Astrocyte (in vitro differentiated cells and primary cell): ENCODE measurements at regions not wholly inside any gene's neighbourhood (a gene's known extent, or its start where the extent isn't known, plus 50 kb on each side); places are given as distances from the start of the nearest gene placed in this dataset.

Experiments
- DNase-seq: peaks from one replicate; pipeline ENCODE4 v3.0.0-alpha.2; 2010; ENCODE audit warnings: low read depth
- FAIRE-seq: peaks from 2 replicates; lab custom pipeline; 2011; peaks lifted over from hg19 to GRCh38; lab: Jason Lieb, UNC
- H2AFZ ChIP-seq: 2 replicates; pipeline ENCODE4 v1.6.0; 2012; ENCODE audit warnings: low read depth, low read length, inconsistent platforms
- H3K27ac ChIP-seq: 2 replicates; pipeline ENCODE4 v1.5.1; 2011; ENCODE audit warnings: low read depth, low read length, inconsistent platforms
- H3K27me3 ChIP-seq: 2 replicates; pipeline ENCODE4 v1.6.0; 2011; ENCODE audit warnings: low read length, inconsistent platforms; ENCODE audit not compliant: insufficient read depth
- H3K36me3 ChIP-seq: 2 replicates; pipeline ENCODE4 v1.5.1; 2011; ENCODE audit warnings: low read length, inconsistent platforms; ENCODE audit not compliant: insufficient read depth
- H3K4me1 ChIP-seq: 2 replicates; pipeline ENCODE4 v1.5.1; 2011; ENCODE audit warnings: low read length, inconsistent platforms; ENCODE audit not compliant: insufficient read depth
- H3K4me2 ChIP-seq: 2 replicates; pipeline ENCODE4 v1.6.0; 2012; ENCODE audit warnings: low read length, inconsistent platforms
- H3K4me3 ChIP-seq: 2 replicates; pipeline ENCODE4 v1.5.1; 2011; ENCODE audit warnings: low read depth, mild to moderate bottlenecking, low read length, inconsistent platforms; ENCODE audit not compliant: insufficient read depth
- H3K79me2 ChIP-seq: 2 replicates; pipeline ENCODE4 v1.6.0; 2012; ENCODE audit warnings: mild to moderate bottlenecking, low read length, inconsistent platforms; ENCODE audit not compliant: insufficient read depth
- H3K9ac ChIP-seq: 2 replicates; pipeline ENCODE4 v1.6.0; 2012; ENCODE audit warnings: mild to moderate bottlenecking, low read length, inconsistent platforms
- H3K9me3 ChIP-seq: 2 replicates; pipeline ENCODE4 v1.5.1; 2012; ENCODE audit warnings: low read depth, mild to moderate bottlenecking, low read length, inconsistent platforms; ENCODE audit not compliant: insufficient read depth
- H4K20me1 ChIP-seq: 2 replicates; pipeline ENCODE4 v1.6.0; 2012; ENCODE audit warnings: low read length, inconsistent platforms; ENCODE audit not compliant: insufficient read depth
- H3K27ac Mint-ChIP-seq: one replicate; pipeline ENCODE4 v1.8.0; 2021; ENCODE audit warnings: mild to moderate bottlenecking, mixed read lengths; ENCODE audit not compliant: unreplicated experiment
- H3K27me3 Mint-ChIP-seq: one replicate; pipeline ENCODE4 v1.8.0; 2021; ENCODE audit warnings: low read depth, mixed read lengths; ENCODE audit not compliant: unreplicated experiment
- H3K36me3 Mint-ChIP-seq: one replicate; pipeline ENCODE4 v1.8.0; 2021; ENCODE audit warnings: low read depth, mixed read lengths; ENCODE audit not compliant: unreplicated experiment
- H3K4me1 Mint-ChIP-seq: one replicate; pipeline ENCODE4 v1.8.0; 2021; ENCODE audit warnings: low read depth, mixed read lengths; ENCODE audit not compliant: unreplicated experiment
- H3K4me3 Mint-ChIP-seq: one replicate; pipeline ENCODE4 v1.8.0; 2021; ENCODE audit warnings: mild to moderate bottlenecking, moderate library complexity, mixed read lengths; ENCODE audit not compliant: unreplicated experiment
- H3K9me3 Mint-ChIP-seq: one replicate; pipeline ENCODE4 v1.8.0; 2021; ENCODE audit warnings: mild to moderate bottlenecking, mixed read lengths; ENCODE audit not compliant: unreplicated experiment
- CTCF ChIP-seq: IDR thresholded peaks from 2 replicates; pipeline ENCODE4 v1.5.1; 2011; ENCODE audit warnings: low read depth, mild to moderate bottlenecking, inconsistent platforms, low read length, moderate library complexity; ENCODE audit not compliant: insufficient read depth
- EZH2 ChIP-seq: IDR thresholded peaks from 2 replicates; pipeline ENCODE4 v1.6.1; 2012; ENCODE audit warnings: mild to moderate bottlenecking, low read length, inconsistent platforms; ENCODE audit not compliant: insufficient read depth

DNA sequence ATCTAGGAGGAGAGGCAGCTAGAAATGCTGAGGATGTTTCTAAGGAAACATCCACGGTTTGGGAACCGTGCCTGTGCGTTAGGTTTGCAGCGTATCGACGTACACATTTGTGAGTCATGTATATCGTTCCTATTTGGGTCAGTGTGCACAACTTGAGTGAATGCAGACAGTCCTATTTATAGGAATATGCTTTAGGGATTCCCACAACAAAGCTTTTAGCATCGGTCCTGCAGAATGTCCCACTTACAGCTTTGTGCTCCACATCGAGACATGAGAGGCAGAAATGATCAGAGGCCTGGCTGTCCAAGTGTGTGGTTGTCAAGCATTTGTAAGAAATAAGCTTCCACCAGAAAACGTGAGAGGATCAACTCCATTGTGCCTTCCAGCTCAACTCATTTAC lies 1282.7 kb upstream of the WWC1 start:
- no peak for FAIRE-seq
- no peak overlapping the region for H3K27ac ChIP-seq
- Mint-ChIP-seq H3K9me3 (peaks cover 1% of the 10 kb centered on the region), H3K27ac (no peak overlapping the region), H3K4me3 (no peak overlapping the region), H3K27me3 (no peaks in the 10 kb centered on the region), H3K4me1 (peaks cover 12% of the 10 kb centered on the region), H3K36me3 (no peaks in the 10 kb centered on the region)
- no peaks in the 10 kb centered on the region for H3K36me3 ChIP-seq
- H3K27me3 ChIP-seq, result no peaks in the 10 kb centered on the region
- H3K4me3 ChIP-seq, result no peak overlapping the region
- no peak overlapping the region for H3K9ac ChIP-seq
- H3K79me2 ChIP-seq, result no peaks in the 10 kb centered on the region
- no peak for DNase-seq
- H4K20me1 ChIP-seq, result no peaks in the 10 kb centered on the region
- no peaks in the 10 kb centered on the region for H3K9me3 ChIP-seq
- H2AFZ ChIP-seq, result no peak overlapping the region
- H3K4me1 ChIP-seq, result no peaks in the 10 kb centered on the region
- TF ChIP-seq EZH2, result no peak
- TF ChIP-seq CTCF, result no peak
- H3K4me2 ChIP-seq, result no peak overlapping the region

- FAIRE-seq (no peak), DNase-seq (no peak)
- Mint-ChIP-seq H3K9me3 (no peaks in the 10 kb centered on the region), H3K36me3 (no peaks in the 10 kb centered on the region), H3K27ac (no peak overlapping the region), H3K4me3 (no peak overlapping the region), H3K27me3 (no peaks in the 10 kb centered on the region), H3K4me1 (peaks cover 12% of the 10 kb centered on the region)
- no peak overlapping the region for H3K4me2 ChIP-seq
- H3K4me1 ChIP-seq, result no peaks in the 10 kb centered on the region
- no peaks in the 10 kb centered on the region for H4K20me1 ChIP-seq
- no peak overlapping the region for H2AFZ ChIP-seq
- no peaks in the 10 kb centered on the region for H3K79me2 ChIP-seq
- no peak overlapping the region for H3K27ac ChIP-seq
- no peaks in the 10 kb centered on the region for H3K27me3 ChIP-seq
- H3K4me3 ChIP-seq, result no peak overlapping the region
- no peaks in the 10 kb centered on the region for H3K36me3 ChIP-seq
- TF ChIP-seq CTCF, result no peak
- TF ChIP-seq EZH2, result no peak
- H3K9ac ChIP-seq, result no peak overlapping the region
- no peaks in the 10 kb centered on the region for H3K9me3 ChIP-seq
These were observed 1280.2 kb upstream of the WWC1 start for GRCh38 chr5:167011196-167011595.

DNA sequence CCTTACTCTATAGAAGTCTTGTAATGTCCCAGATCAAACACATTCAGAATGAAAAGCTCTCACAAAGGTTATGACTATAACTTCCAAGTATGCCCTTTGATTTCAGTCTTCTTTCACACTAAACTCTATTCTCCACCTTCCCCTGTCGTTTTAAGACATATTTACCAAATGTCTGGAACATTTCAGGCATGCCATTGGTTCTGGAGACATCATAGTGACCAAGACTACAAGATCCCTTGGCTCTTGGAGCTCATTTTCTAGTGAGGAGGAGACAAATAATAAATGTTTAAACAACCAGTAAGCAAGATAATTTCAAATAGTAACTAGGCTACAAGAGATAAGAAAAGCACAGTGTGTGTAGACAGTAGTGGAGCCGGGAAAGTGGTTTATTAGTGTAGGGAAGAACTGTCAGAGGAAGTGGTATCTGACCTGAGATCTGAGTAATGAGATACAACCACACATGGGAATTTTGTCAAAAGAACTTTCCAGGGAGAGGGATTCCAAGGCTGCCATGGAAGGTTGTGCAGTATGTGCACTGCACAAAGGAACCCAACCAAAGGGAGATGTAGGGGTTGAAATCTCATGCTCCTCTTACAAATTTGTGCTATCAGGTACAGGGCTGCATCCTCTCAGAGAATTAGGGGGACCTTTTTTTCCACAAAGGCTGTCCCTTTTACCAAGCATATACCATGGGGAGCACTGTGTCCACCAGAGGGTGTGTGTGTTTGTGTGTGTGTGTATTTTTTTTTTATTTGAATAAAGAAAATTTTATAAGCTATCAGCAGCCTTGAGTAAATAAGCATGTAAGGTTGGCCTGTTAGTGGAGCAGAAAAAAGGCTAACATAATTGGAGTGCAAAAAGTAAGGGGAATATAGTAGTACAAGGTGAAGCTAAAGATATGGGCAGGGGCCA lies 1279.1 kb upstream of the WWC1 start:
- DNase-seq (peak; percentile 29), FAIRE-seq (no peak)
- no peaks in the 10 kb centered on the region for H3K27me3 Mint-ChIP-seq
- no peak overlapping the region for H3K4me2 ChIP-seq
- H2AFZ ChIP-seq, result no peak overlapping the region
- no peaks in the 10 kb centered on the region for H3K79me2 ChIP-seq
- H3K27ac Mint-ChIP-seq, result peak overlapping the region; percentile 35
- H3K36me3 ChIP-seq, result no peaks in the 10 kb centered on the region
- no peaks in the 10 kb centered on the region for H3K9me3 ChIP-seq
- H3K4me1 Mint-ChIP-seq, result peaks cover 12% of the 10 kb centered on the region
- no peak overlapping the region for H3K27ac ChIP-seq
- no peaks in the 10 kb centered on the region for H3K4me1 ChIP-seq
- no peak overlapping the region for H3K9ac ChIP-seq
- no peak overlapping the region for H3K4me3 Mint-ChIP-seq
- H3K9me3 Mint-ChIP-seq, result no peaks in the 10 kb centered on the region
- H3K4me3 ChIP-seq, result no peak overlapping the region
- TF ChIP-seq EZH2, result no peak
- TF ChIP-seq CTCF, result no peak
- H3K36me3 Mint-ChIP-seq, result no peaks in the 10 kb centered on the region
- H4K20me1 ChIP-seq, result no peaks in the 10 kb centered on the region
- no peaks in the 10 kb centered on the region for H3K27me3 ChIP-seq
